ENCODE measurements at regions not wholly inside any gene's neighbourhood (a gene's known extent, or its start where the extent isn't known, plus 50 kb on each side); places are given as distances from the start of the nearest gene placed in this dataset.

- Histone ChIP-seq H3K36me3 (ENCODE audit: control insufficient read depth in 1 of 2, insufficient read depth in 2 of 2, low read length in 2 of 2) (no peaks in the 10 kb centered on the region), H3K4me1 (ENCODE audit: control insufficient read depth in 1 of 2, insufficient read depth in 2 of 2, low read length in 2 of 2) (peaks cover 0 to 3% of the 10 kb centered on the region in 2 experiments)
These were observed 98.5 kb upstream of the OSTN start for GRCh38 chr3:191100516-191100915.

DNA sequence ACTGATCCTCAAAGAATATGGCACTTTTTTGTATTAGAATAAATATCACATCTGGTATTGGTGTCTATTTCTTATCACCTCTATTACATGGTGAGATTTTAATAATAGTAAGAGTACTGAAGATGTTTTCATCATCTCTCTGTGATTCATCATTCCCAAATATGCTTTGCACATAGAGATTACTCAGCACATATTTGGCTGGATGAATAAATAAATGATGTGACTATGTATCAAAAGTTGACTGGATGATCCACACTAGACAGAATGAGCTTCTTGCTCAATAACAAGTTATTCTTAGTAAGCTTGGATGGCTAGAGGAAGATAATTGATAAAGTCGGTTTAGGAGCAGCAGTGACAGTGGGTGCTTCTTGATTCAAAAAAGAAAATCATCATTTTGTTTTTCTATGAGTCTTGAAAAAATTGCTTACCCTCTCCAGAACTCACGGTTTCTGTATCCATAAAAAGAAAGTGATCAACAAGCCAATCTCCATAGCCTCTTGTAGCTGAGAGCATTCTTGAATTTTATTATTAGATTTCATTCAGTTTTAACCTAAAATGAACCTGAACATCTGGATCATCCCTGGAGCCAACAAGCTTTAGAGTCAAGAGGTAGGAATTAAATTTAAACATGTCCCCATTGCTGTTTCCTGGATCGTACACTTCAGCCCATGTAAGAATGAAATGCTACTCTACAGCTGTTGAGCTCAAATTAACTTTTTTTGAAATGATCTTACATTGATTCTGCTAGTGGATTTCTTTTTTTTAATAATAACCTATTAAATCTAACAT lies 104.8 kb upstream of the OSTN start:
- no peak overlapping the region for H2AK5ac ChIP-seq (ENCODE audit: low read length)
- no peak overlapping the region for H4K12ac ChIP-seq (ENCODE audit: low read depth, low read length)
- no peak overlapping the region for H3K4me2 ChIP-seq (ENCODE audit: low read length)
- H2BK5ac ChIP-seq (ENCODE audit: low read depth, low read length, poor library complexity), result no peak overlapping the region
- H4K91ac ChIP-seq (ENCODE audit: low read depth, low read length), result no peak overlapping the region
- no peak overlapping the region for H2AFZ ChIP-seq (ENCODE audit: insufficient read depth, low read length, poor library complexity)
- no peaks in the 10 kb centered on the region for H3K79me1 ChIP-seq (ENCODE audit: low read length)
- no peak overlapping the region for H3K14ac ChIP-seq (ENCODE audit: low read length)
- no peaks in the 10 kb centered on the region for H3K79me2 ChIP-seq (ENCODE audit: control insufficient read depth, insufficient read depth, low read length, poor library complexity)
- H2BK120ac ChIP-seq (ENCODE audit: insufficient read depth, low read length, poor library complexity), result no peak overlapping the region
- no peaks in the 10 kb centered on the region for H3K9me3 ChIP-seq (ENCODE audit: insufficient read depth, low read depth, low read length)
- no peak for DNase-seq
- no peak overlapping the region for H2BK12ac ChIP-seq (ENCODE audit: low read length)
- WGBS (ENCODE audit: extremely low coverage, insufficient coverage, insufficient read length), result no CpG with 5 or more reads among the region's 3 CpGs
- H3K18ac ChIP-seq (ENCODE audit: low read length), result no peak overlapping the region
- H3K23ac ChIP-seq (ENCODE audit: low read length), result no peak overlapping the region
- H3K27me3 ChIP-seq (ENCODE audit: insufficient read depth, low read length), result no peaks in the 10 kb centered on the region
- no peak overlapping the region for H3K9ac ChIP-seq (ENCODE audit: low read length)
- no peak overlapping the region for H3K4me3 ChIP-seq (ENCODE audit: low read depth, low read length)
- H4K8ac ChIP-seq (ENCODE audit: low read depth, low read length), result no peak overlapping the region
- H3K27ac ChIP-seq (ENCODE audit: low read depth, low read length), result no peak overlapping the region
- H3K4me1 ChIP-seq (ENCODE audit: control insufficient read depth in 1 of 2, insufficient read depth in 2 of 2, low read length in 2 of 2), result no peaks in the 10 kb centered on the region
- no peak overlapping the region for H3K4ac ChIP-seq (ENCODE audit: low read depth, low read length)
- no peaks in the 10 kb centered on the region for H3K36me3 ChIP-seq (ENCODE audit: control insufficient read depth in 1 of 2, insufficient read depth in 2 of 2, low read length in 2 of 2)

More at GRCh38 chr3:191100516-191100915, 98.5 kb upstream of the OSTN start:
- Histone ChIP-seq H2BK12ac (ENCODE audit: low read length) (no peak overlapping the region), H3K27me3 (ENCODE audit: insufficient read depth, low read length) (no peaks in the 10 kb centered on the region), H3K4me2 (ENCODE audit: low read length) (no peak overlapping the region), H3K79me1 (ENCODE audit: low read length) (no peaks in the 10 kb centered on the region), H3K4ac (ENCODE audit: low read depth, low read length) (no peak overlapping the region), H3K4me3 (ENCODE audit: low read depth, low read length) (no peak overlapping the region), H3K14ac (ENCODE audit: low read length) (no peak overlapping the region), H3K9ac (ENCODE audit: low read length) (no peak overlapping the region), H4K12ac (ENCODE audit: low read depth, low read length) (no peak overlapping the region), H3K18ac (ENCODE audit: low read length) (no peak overlapping the region), H2BK5ac (ENCODE audit: low read depth, low read length, poor library complexity) (no peak overlapping the region), H2AK5ac (ENCODE audit: low read length) (no peak overlapping the region), H4K91ac (ENCODE audit: low read depth, low read length) (no peak overlapping the region), H3K9me3 (ENCODE audit: insufficient read depth, low read depth, low read length) (no peaks in the 10 kb centered on the region), H3K27ac (ENCODE audit: low read depth, low read length) (no peak overlapping the region), H2BK120ac (ENCODE audit: insufficient read depth, low read length, poor library complexity) (no peak overlapping the region), H3K23ac (ENCODE audit: low read length) (no peak overlapping the region), H3K79me2 (ENCODE audit: control insufficient read depth, insufficient read depth, low read length, poor library complexity) (no peaks in the 10 kb centered on the region), H4K8ac (ENCODE audit: low read depth, low read length) (no peak overlapping the region), H2AFZ (ENCODE audit: insufficient read depth, low read length, poor library complexity) (no peak overlapping the region)
- WGBS (ENCODE audit: extremely low coverage, insufficient coverage, insufficient read length), result no CpG with 5 or more reads among the region's 4 CpGs
- DNase-seq, result no peak

DNA sequence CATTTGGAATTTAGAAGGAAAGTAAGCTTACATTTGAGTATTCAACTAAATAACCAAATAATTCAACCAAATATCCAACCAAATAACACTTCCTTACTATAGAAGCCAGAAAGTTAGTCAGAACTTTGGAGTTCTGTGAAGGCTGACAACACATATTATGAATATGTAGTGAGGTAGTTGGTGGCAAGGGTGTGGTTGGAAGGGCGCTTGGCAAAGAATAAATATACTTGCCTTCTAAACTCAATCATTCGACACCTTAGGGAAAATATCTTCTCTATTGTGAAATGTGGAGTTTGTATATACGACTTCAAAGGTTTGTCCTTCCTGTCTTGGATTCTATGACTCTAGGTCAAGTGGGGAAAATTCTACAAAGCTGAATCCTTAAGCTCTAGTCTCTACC lies 111.7 kb upstream of the OSTN start:
- no peak overlapping the region for H3K4ac ChIP-seq (ENCODE audit: low read depth, low read length)
- no peaks in the 10 kb centered on the region for H3K27me3 ChIP-seq (ENCODE audit: insufficient read depth, low read length)
- no peak for DNase-seq
- H3K18ac ChIP-seq (ENCODE audit: low read length), result no peak overlapping the region
- no peak overlapping the region for H2AFZ ChIP-seq (ENCODE audit: insufficient read depth, low read length, poor library complexity)
- no peaks in the 10 kb centered on the region for H3K79me1 ChIP-seq (ENCODE audit: low read length)
- H4K91ac ChIP-seq (ENCODE audit: low read depth, low read length), result no peak overlapping the region
- no peak overlapping the region for H3K4me3 ChIP-seq (ENCODE audit: low read depth, low read length)
- H3K9me3 ChIP-seq (ENCODE audit: insufficient read depth, low read depth, low read length), result no peaks in the 10 kb centered on the region
- no peak overlapping the region for H4K8ac ChIP-seq (ENCODE audit: low read depth, low read length)
- no peak overlapping the region for H3K23ac ChIP-seq (ENCODE audit: low read length)
- H2BK12ac ChIP-seq (ENCODE audit: low read length), result no peak overlapping the region
- no peak overlapping the region for H3K9ac ChIP-seq (ENCODE audit: low read length)
- no CpG with 5 or more reads among the region's 3 CpGs for WGBS (ENCODE audit: extremely low coverage, insufficient coverage, insufficient read length)
- no peak overlapping the region for H3K27ac ChIP-seq (ENCODE audit: low read depth, low read length)
- no peak overlapping the region for H2BK5ac ChIP-seq (ENCODE audit: low read depth, low read length, poor library complexity)
- no peak overlapping the region for H2AK5ac ChIP-seq (ENCODE audit: low read length)
- no peaks in the 10 kb centered on the region for H3K79me2 ChIP-seq (ENCODE audit: control insufficient read depth, insufficient read depth, low read length, poor library complexity)
- no peak overlapping the region for H3K14ac ChIP-seq (ENCODE audit: low read length)
- H3K4me2 ChIP-seq (ENCODE audit: low read length), result no peak overlapping the region
- no peak overlapping the region for H4K12ac ChIP-seq (ENCODE audit: low read depth, low read length)
- no peaks in the 10 kb centered on the region for H3K4me1 ChIP-seq (ENCODE audit: control insufficient read depth in 1 of 2, insufficient read depth in 2 of 2, low read length in 2 of 2)
- no peak overlapping the region for H2BK120ac ChIP-seq (ENCODE audit: insufficient read depth, low read length, poor library complexity)
- no peaks in the 10 kb centered on the region for H3K36me3 ChIP-seq (ENCODE audit: control insufficient read depth in 1 of 2, insufficient read depth in 2 of 2, low read length in 2 of 2)

- H3K79me1 ChIP-seq (ENCODE audit: low read length), result no peaks in the 10 kb centered on the region
- no CpG with 5 or more reads among the region's 3 CpGs for WGBS (ENCODE audit: extremely low coverage, insufficient coverage, insufficient read length)
These were observed 114.0 kb upstream of the OSTN start for GRCh38 chr3:191085091-191085490.

More at GRCh38 chr3:191085091-191085490, 114.0 kb upstream of the OSTN start:
- H2AFZ ChIP-seq (ENCODE audit: insufficient read depth, low read length, poor library complexity), result no peak overlapping the region
- H4K8ac ChIP-seq (ENCODE audit: low read depth, low read length), result no peak overlapping the region
- no peaks in the 10 kb centered on the region for H3K36me3 ChIP-seq (ENCODE audit: control insufficient read depth in 1 of 2, insufficient read depth in 2 of 2, low read length in 2 of 2)
- H3K27me3 ChIP-seq (ENCODE audit: insufficient read depth, low read length), result no peaks in the 10 kb centered on the region
- no peak overlapping the region for H3K4me2 ChIP-seq (ENCODE audit: low read length)
- no peak overlapping the region for H3K14ac ChIP-seq (ENCODE audit: low read length)
- H3K18ac ChIP-seq (ENCODE audit: low read length), result no peak overlapping the region
- H3K79me2 ChIP-seq (ENCODE audit: control insufficient read depth, insufficient read depth, low read length, poor library complexity), result no peaks in the 10 kb centered on the region
- no peaks in the 10 kb centered on the region for H3K4me1 ChIP-seq (ENCODE audit: control insufficient read depth in 1 of 2, insufficient read depth in 2 of 2, low read length in 2 of 2)
- no peak overlapping the region for H3K23ac ChIP-seq (ENCODE audit: low read length)
- no peak overlapping the region for H2BK12ac ChIP-seq (ENCODE audit: low read length)
- H3K4me3 ChIP-seq (ENCODE audit: low read depth, low read length), result no peak overlapping the region
- no peak overlapping the region for H3K9ac ChIP-seq (ENCODE audit: low read length)
- DNase-seq, result no peak
- H2BK5ac ChIP-seq (ENCODE audit: low read depth, low read length, poor library complexity), result no peak overlapping the region
- H4K12ac ChIP-seq (ENCODE audit: low read depth, low read length), result no peak overlapping the region
- no peak overlapping the region for H3K4ac ChIP-seq (ENCODE audit: low read depth, low read length)
- no peak overlapping the region for H4K91ac ChIP-seq (ENCODE audit: low read depth, low read length)
- H3K9me3 ChIP-seq (ENCODE audit: insufficient read depth, low read depth, low read length), result no peaks in the 10 kb centered on the region
- H3K27ac ChIP-seq (ENCODE audit: low read depth, low read length), result no peak overlapping the region
- no peak overlapping the region for H2AK5ac ChIP-seq (ENCODE audit: low read length)
- H2BK120ac ChIP-seq (ENCODE audit: insufficient read depth, low read length, poor library complexity), result no peak overlapping the region
